K562 (cell line): ENCODE measurements at regions not wholly inside any gene's neighbourhood (a gene's known extent, or its start where the extent isn't known, plus 50 kb on each side); places are given as distances from the start of the nearest gene placed in this dataset.

Experiments
- ATAC-seq: fragments of 200-7000 bp; cut with Tn5 transposase; 3 replicates; pipeline ENCODE4 v1.9.1; 2020; ENCODE audit warnings: moderate library complexity
- BruUV-seq: library from RNA; stranded (reverse); fragments of 400-500 nt; replicated peaks from 2 replicates; lab custom pipeline; 2021; lab: Mats Ljungman, UMichigan
- CTCF ChIA-PET: fragments of 300-600 bp; formaldehyde crosslinking; extraction: SDS; loops from one replicate; lab custom pipeline; 2021; ENCODE audit warnings: low intra/inter-chr PET ratio; lab: Yijun Ruan, JAX
- POLR2A ChIA-PET: fragments of 300-600, 350-650 bp; sonication (Branson Sonifier 250); formaldehyde crosslinking; extraction: SDS; loops from one replicate; lab custom pipeline; 2021; ENCODE audit warnings: antibody characterized with exemption, inconsistent platforms; lab: Yijun Ruan, JAX
- DNase-seq, 4 experiments: peaks; one replicate each; pipeline versions ENCODE4 v3.0.0 to v3.0.0-alpha.2; 2011 to 2018; ENCODE audit warnings: low spot score in 3 of 4, mixed read lengths in 3 of 4; ENCODE audit errors: extremely low read depth in 1 of 4
- FAIRE-seq: peaks from 2 replicates; lab custom pipeline; 2011; peaks lifted over from hg19 to GRCh38; lab: Jason Lieb, UNC
- H2AFZ ChIP-seq: 2 replicates; pipeline ENCODE4 v1.6.0; 2011; ENCODE audit warnings: low read depth, low read length, control low read depth, inconsistent platforms
- H3K27ac ChIP-seq: fragments of 200-600 bp; 3 replicates; pipeline ENCODE4 v1.8.0; 2011; ENCODE audit warnings: low read depth, mild to moderate bottlenecking, control low read depth, inconsistent platforms, low read length, moderate library complexity, mixed read lengths; ENCODE audit errors: extremely low read depth
- H3K27me3 ChIP-seq, 2 experiments: fragments of 300-600 bp in 1 of 2; 2 replicates in 1 of 2; 3 replicates in 1 of 2; pipeline versions ENCODE4 v1.6.0 to v1.8.0; 2011; ENCODE audit warnings: inconsistent platforms in 2 of 2, low read length in 2 of 2, mild to moderate bottlenecking in 1 of 2, mixed read lengths in 1 of 2, moderate library complexity in 1 of 2; ENCODE audit not compliant: control insufficient read depth in 2 of 2, insufficient read depth in 2 of 2
- H3K36me3 ChIP-seq: fragments of 300-600 bp; 3 replicates; pipeline ENCODE4 v1.8.0; 2011; ENCODE audit warnings: mild to moderate bottlenecking, low read length, inconsistent platforms; ENCODE audit not compliant: control insufficient read depth, insufficient read depth
- H3K4me1 ChIP-seq, 2 experiments: fragments of 200-600 bp in 1 of 2; replicated peaks in 1 of 2; 2 replicates in 1 of 2; 3 replicates in 1 of 2; pipeline versions ENCODE4 v1.5.1 to v1.8.0; 2011; ENCODE audit warnings: inconsistent platforms in 2 of 2, low read length in 2 of 2, mild to moderate bottlenecking in 1 of 2, mixed read lengths in 1 of 2, moderate library complexity in 1 of 2; ENCODE audit not compliant: control insufficient read depth in 2 of 2, insufficient read depth in 2 of 2
- H3K4me2 ChIP-seq: 2 replicates; pipeline ENCODE4 v1.6.1; 2011; ENCODE audit warnings: low read length, control low read depth, inconsistent platforms, mixed read lengths; ENCODE audit not compliant: insufficient read depth
- H3K4me3 ChIP-seq: fragments of 200-600 bp; sonication (generic), shearing (Covaris generic); 2 replicates; pipeline ENCODE4 v1.5.1; 2016; ENCODE audit warnings: control low read depth, inconsistent platforms
- H3K79me2 ChIP-seq: fragments of 200-600 bp; 3 replicates; pipeline ENCODE4 v1.8.0; 2011; ENCODE audit warnings: low read length, inconsistent platforms; ENCODE audit not compliant: control insufficient read depth, insufficient read depth
- H3K9ac ChIP-seq, 2 experiments: 2 replicates each; pipeline versions ENCODE4 v1.6.0 to v1.6.1; 2011; ENCODE audit warnings: low read depth in 2 of 2, low read length in 2 of 2, control low read depth in 1 of 2, inconsistent platforms in 1 of 2, mild to moderate bottlenecking in 1 of 2, mixed read lengths in 1 of 2; ENCODE audit not compliant: insufficient read depth in 1 of 2
- H3K9me1 ChIP-seq: one replicate; pipeline ENCODE4 v1.6.0; 2011; ENCODE audit warnings: inconsistent platforms, mild to moderate bottlenecking, low read length, moderate library complexity; ENCODE audit not compliant: control insufficient read depth, insufficient read depth
- H3K9me3 ChIP-seq: replicated peaks from 2 replicates; pipeline ENCODE4 v1.5.1; 2011; ENCODE audit warnings: low read depth, low read length, inconsistent platforms; ENCODE audit not compliant: control insufficient read depth, insufficient read depth
- H4K20me1 ChIP-seq: replicated peaks from 2 replicates; pipeline ENCODE4 v1.6.1; 2011; ENCODE audit warnings: low read length, inconsistent platforms, mixed read lengths; ENCODE audit not compliant: control insufficient read depth, insufficient read depth
- C11orf30 ChIP-seq: fragments of 450-650 bp; IDR thresholded peaks from 2 replicates; pipeline ENCODE4 v1.6.1; 2016; ENCODE audit warnings: low read depth, mild to moderate bottlenecking
- JUND ChIP-seq, 2 experiments: IDR thresholded peaks; 2 replicates in 1 of 2; 3 replicates in 1 of 2; pipeline ENCODE4 v1.6.1; 2011; ENCODE audit warnings: borderline replicate concordance in 2 of 2, low read depth in 2 of 2, low read length in 2 of 2, improper control_type of control experiment in 1 of 2, missing biosample characterization in 1 of 2, missing genetic modification characterization in 1 of 2, missing genetic modification reagents in 1 of 2
- MAFG ChIP-seq: fragments of 450-650 bp; conservative IDR thresholded peaks from 2 replicates; pipeline ENCODE4 v1.6.1; 2016; ENCODE audit warnings: missing genetic modification characterization, missing compliant biosample characterization
- MTA2 ChIP-seq: fragments of 450-650 bp; IDR thresholded peaks from 2 replicates; pipeline ENCODE4 v1.6.1; 2016; ENCODE audit warnings: low read depth
- NFE2 ChIP-seq: IDR thresholded peaks from 2 replicates; pipeline ENCODE4 v1.6.1; 2014; ENCODE audit warnings: antibody characterized with exemption, low read depth
- NUFIP1 ChIP-seq: fragments of 450-650 bp; IDR thresholded peaks from 2 replicates; pipeline ENCODE4 v1.6.1; 2018; ENCODE audit not compliant: partially characterized antibody
- PHTF2 ChIP-seq: fragments of 250-450 bp; sonication (Bioruptor Pico); IDR thresholded peaks from 2 replicates; pipeline ENCODE4 v1.5.0; 2021; ENCODE audit warnings: mild to moderate bottlenecking
- RBM34 ChIP-seq: fragments of 200-400 bp; formaldehyde crosslinking; IDR thresholded peaks from 2 replicates; pipeline ENCODE4 v1.6.1; 2018; ENCODE audit warnings: low read length, borderline replicate concordance; ENCODE audit not compliant: insufficient read depth
- SIX5 ChIP-seq, 2 experiments: IDR thresholded peaks; 2 replicates each; pipeline ENCODE4 v1.6.1; 2011; ENCODE audit warnings: low read length in 2 of 2, borderline replicate concordance in 1 of 2, low read depth in 1 of 2, mild to moderate bottlenecking in 1 of 2, moderate library complexity in 1 of 2; ENCODE audit not compliant: insufficient read depth in 1 of 2
- ZFP1 ChIP-seq: fragments of 450-650 bp; formaldehyde crosslinking; IDR thresholded peaks from 2 replicates; pipeline ENCODE4 v1.4.0; 2020; ENCODE audit warnings: mild to moderate bottlenecking, mixed read lengths
- ZNF316 ChIP-seq: fragments of 450-650 bp; IDR thresholded peaks from 2 replicates; pipeline ENCODE4 v1.6.1; 2016
- WGBS: fragments of 100-300 bp; shearing (Covaris generic); methylation state at CpG from one replicate; pipeline ENCODE4 v1.1.6; 2016; ENCODE audit warnings: low coverage, mixed read lengths; ENCODE audit not compliant: insufficient coverage; ENCODE audit errors: missing lambda C conversion rate; 5-methylcytosine and 5-hydroxymethylcytosine counted together
- in situ Hi-C: fragments of 300-500 bp; cut with MboI; formaldehyde crosslinking; loops from 4 replicates; pipeline ENCODE4 v1.15.0; 2018; ENCODE audit warnings: inconsistent platforms, mixed read lengths
- intact Hi-C: fragments of 100-400 bp; cut with micrococcal nuclease; formaldehyde crosslinking; loops from 2 replicates; pipeline ENCODE4 v1.14.2; 2022

GRCh38 chr5:32494827-32495226 is 50.3 kb upstream of the ZFR start:
- Histone ChIP-seq H3K9me1 (no peaks in the 10 kb centered on the region), H3K4me3 (no peak overlapping the region), H4K20me1 (no peaks in the 10 kb centered on the region), H3K4me2 (no peak overlapping the region), H3K79me2 (no peaks in the 10 kb centered on the region), H3K4me1 (no peaks in the 10 kb centered on the region; a peak in 2 of 5 replicates), H2AFZ (no peak overlapping the region), H3K27ac (no peak overlapping the region), H3K9me3 (no peaks in the 10 kb centered on the region), H3K36me3 (no peaks in the 10 kb centered on the region), H3K9ac (no peak overlapping the region), H3K27me3 (peaks cover 23 to 50% of the 10 kb centered on the region in 2 experiments)
- no peak for DNase-seq
- no peak for ATAC-seq
- 0 out of 2 replicates have a peak, but pooled peaks have one; percentile 7 for TF ChIP-seq MAFG (tag)
- TF ChIP-seq SIX5 (IDR thresholded peaks at IDR 0.05; ENCODE audit: borderline replicate concordance in 1 of 2, insufficient read depth in 1 of 2, low read depth in 1 of 2, low read length in 2 of 2) = no peak
- TF ChIP-seq JUND (IDR thresholded peaks at IDR 0.05; ENCODE audit: borderline replicate concordance, low read depth, low read length) = no peak
- no peak for TF ChIP-seq JUND (tag; IDR thresholded peaks at IDR 0.05; ENCODE audit: borderline replicate concordance, low read depth, low read length)
- no peak for TF ChIP-seq MTA2
- no peak for TF ChIP-seq NUFIP1
- no peak for TF ChIP-seq ZFP1 (CRISPR knock-in tag)
- peak; percentile 59; the same call in 1 of the 2 replicates for TF ChIP-seq ZNF316
- no peak for TF ChIP-seq PHTF2
- no peak for TF ChIP-seq NFE2
- peak; percentile 34; the same call in 1 of the 2 replicates for TF ChIP-seq C11orf30
- no peak for TF ChIP-seq RBM34
- intact Hi-C loops (no loop called here), in situ Hi-C loops (loop anchor here (10.0 kb wide), 1 partner anchor 90 kb away; the partner anchor contains the start of gene SUB1)
- FAIRE-seq = no peak
- ChIA-PET CTCF (interaction anchor here (1.1 kb wide), 1 partner anchor 118 kb away, joined by 3 read pairs; no protein-coding TSS in a partner anchor), POLR2A (interaction anchor here (0.6 to 0.7 kb wide), 2 partner anchors 110 to 181 kb away, joined by 3 read pairs; no protein-coding TSS in a partner anchor)
- no TSS peak for BruUV-seq
- 2% methylated on average over 6 of the region's 6 CpGs for whole genome bisulfite sequencing
